K562 (cell line): ENCODE measurements at regions not wholly inside any gene's neighbourhood (a gene's known extent, or its start where the extent isn't known, plus 50 kb on each side); places are given as distances from the start of the nearest gene placed in this dataset.

Source experiments
- ATAC-seq: fragments of 200-7000 bp; cut with Tn5 transposase; 3 replicates; pipeline ENCODE4 v1.9.1; 2020; ENCODE audit warnings: moderate library complexity
- BruUV-seq: library from RNA; stranded (reverse); fragments of 400-500 nt; replicated peaks from 2 replicates; lab custom pipeline; 2021; lab: Mats Ljungman, UMichigan
- CTCF ChIA-PET: fragments of 300-600 bp; formaldehyde crosslinking; extraction: SDS; loops from one replicate; lab custom pipeline; 2021; ENCODE audit warnings: low intra/inter-chr PET ratio; lab: Yijun Ruan, JAX
- POLR2A ChIA-PET: fragments of 300-600, 350-650 bp; sonication (Branson Sonifier 250); formaldehyde crosslinking; extraction: SDS; loops from one replicate; lab custom pipeline; 2021; ENCODE audit warnings: antibody characterized with exemption, inconsistent platforms; lab: Yijun Ruan, JAX
- DNase-seq, 4 experiments: peaks; one replicate each; pipeline versions ENCODE4 v3.0.0 to v3.0.0-alpha.2; 2011 to 2018; ENCODE audit warnings: low spot score in 3 of 4, mixed read lengths in 3 of 4; ENCODE audit errors: extremely low read depth in 1 of 4
- FAIRE-seq: peaks from 2 replicates; lab custom pipeline; 2011; peaks lifted over from hg19 to GRCh38; lab: Jason Lieb, UNC
- H2AFZ ChIP-seq: 2 replicates; pipeline ENCODE4 v1.6.0; 2011; ENCODE audit warnings: low read depth, low read length, control low read depth, inconsistent platforms
- H3K27ac ChIP-seq: fragments of 200-600 bp; 3 replicates; pipeline ENCODE4 v1.8.0; 2011; ENCODE audit warnings: low read depth, mild to moderate bottlenecking, control low read depth, inconsistent platforms, low read length, moderate library complexity, mixed read lengths; ENCODE audit errors: extremely low read depth
- H3K27me3 ChIP-seq, 2 experiments: fragments of 300-600 bp in 1 of 2; 2 replicates in 1 of 2; 3 replicates in 1 of 2; pipeline versions ENCODE4 v1.6.0 to v1.8.0; 2011; ENCODE audit warnings: inconsistent platforms in 2 of 2, low read length in 2 of 2, mild to moderate bottlenecking in 1 of 2, mixed read lengths in 1 of 2, moderate library complexity in 1 of 2; ENCODE audit not compliant: control insufficient read depth in 2 of 2, insufficient read depth in 2 of 2
- H3K36me3 ChIP-seq: fragments of 300-600 bp; 3 replicates; pipeline ENCODE4 v1.8.0; 2011; ENCODE audit warnings: mild to moderate bottlenecking, low read length, inconsistent platforms; ENCODE audit not compliant: control insufficient read depth, insufficient read depth
- H3K4me1 ChIP-seq, 2 experiments: fragments of 200-600 bp in 1 of 2; replicated peaks in 1 of 2; 2 replicates in 1 of 2; 3 replicates in 1 of 2; pipeline versions ENCODE4 v1.5.1 to v1.8.0; 2011; ENCODE audit warnings: inconsistent platforms in 2 of 2, low read length in 2 of 2, mild to moderate bottlenecking in 1 of 2, mixed read lengths in 1 of 2, moderate library complexity in 1 of 2; ENCODE audit not compliant: control insufficient read depth in 2 of 2, insufficient read depth in 2 of 2
- H3K4me2 ChIP-seq: 2 replicates; pipeline ENCODE4 v1.6.1; 2011; ENCODE audit warnings: low read length, control low read depth, inconsistent platforms, mixed read lengths; ENCODE audit not compliant: insufficient read depth
- H3K4me3 ChIP-seq: fragments of 200-600 bp; sonication (generic), shearing (Covaris generic); 2 replicates; pipeline ENCODE4 v1.5.1; 2016; ENCODE audit warnings: control low read depth, inconsistent platforms
- H3K79me2 ChIP-seq: fragments of 200-600 bp; 3 replicates; pipeline ENCODE4 v1.8.0; 2011; ENCODE audit warnings: low read length, inconsistent platforms; ENCODE audit not compliant: control insufficient read depth, insufficient read depth
- H3K9ac ChIP-seq, 2 experiments: 2 replicates each; pipeline versions ENCODE4 v1.6.0 to v1.6.1; 2011; ENCODE audit warnings: low read depth in 2 of 2, low read length in 2 of 2, control low read depth in 1 of 2, inconsistent platforms in 1 of 2, mild to moderate bottlenecking in 1 of 2, mixed read lengths in 1 of 2; ENCODE audit not compliant: insufficient read depth in 1 of 2
- H3K9me1 ChIP-seq: one replicate; pipeline ENCODE4 v1.6.0; 2011; ENCODE audit warnings: inconsistent platforms, mild to moderate bottlenecking, low read length, moderate library complexity; ENCODE audit not compliant: control insufficient read depth, insufficient read depth
- H3K9me3 ChIP-seq: replicated peaks from 2 replicates; pipeline ENCODE4 v1.5.1; 2011; ENCODE audit warnings: low read depth, low read length, inconsistent platforms; ENCODE audit not compliant: control insufficient read depth, insufficient read depth
- H4K20me1 ChIP-seq: replicated peaks from 2 replicates; pipeline ENCODE4 v1.6.1; 2011; ENCODE audit warnings: low read length, inconsistent platforms, mixed read lengths; ENCODE audit not compliant: control insufficient read depth, insufficient read depth
- FUS ChIP-seq: fragments of 200-400 bp; formaldehyde crosslinking; optimal IDR thresholded peaks from 2 replicates; pipeline ENCODE3; 2017; ENCODE audit warnings: low read depth, low read length
- MGA ChIP-seq: fragments of 450-650 bp; IDR thresholded peaks from 2 replicates; pipeline ENCODE4 v1.6.1; 2016; ENCODE audit warnings: mild to moderate bottlenecking, moderate library complexity
- PBX2 ChIP-seq, 2 experiments: IDR thresholded peaks in 1 of 2; conservative IDR thresholded peaks in 1 of 2; 2 replicates each; pipeline ENCODE4 v1.6.1; 2016; ENCODE audit warnings: low read depth in 2 of 2, mild to moderate bottlenecking in 1 of 2, missing compliant biosample characterization in 1 of 2, missing genetic modification characterization in 1 of 2, moderate library complexity in 1 of 2
- SMARCB1 ChIP-seq: IDR thresholded peaks from 2 replicates; pipeline ENCODE4 v1.6.1; 2011; ENCODE audit warnings: improper control_type of control experiment, low read depth; ENCODE audit not compliant: insufficient read length
- TFAM ChIP-seq: fragments of 250-450 bp; sonication (Bioruptor Pico); conservative IDR thresholded peaks from 2 replicates; pipeline ENCODE4 v1.5.0; 2021; ENCODE audit warnings: mild to moderate bottlenecking, moderate library complexity
- ZNF124 ChIP-seq: sonication (generic); formaldehyde crosslinking; IDR thresholded peaks from 2 replicates; pipeline ENCODE4 v1.8.1; 2022; ENCODE audit warnings: missing genetic modification reagents
- ZNF311 ChIP-seq: fragments of 250-450 bp; sonication (Bioruptor Pico); IDR thresholded peaks from 2 replicates; pipeline ENCODE4 v1.4.0; 2020; ENCODE audit warnings: mild to moderate bottlenecking, moderate library complexity
- WGBS: fragments of 100-300 bp; shearing (Covaris generic); methylation state at CpG from one replicate; pipeline ENCODE4 v1.1.6; 2016; ENCODE audit warnings: low coverage, mixed read lengths; ENCODE audit not compliant: insufficient coverage; ENCODE audit errors: missing lambda C conversion rate; 5-methylcytosine and 5-hydroxymethylcytosine counted together
- in situ Hi-C: fragments of 300-500 bp; cut with MboI; formaldehyde crosslinking; loops from 4 replicates; pipeline ENCODE4 v1.15.0; 2018; ENCODE audit warnings: inconsistent platforms, mixed read lengths
- intact Hi-C: fragments of 100-400 bp; cut with micrococcal nuclease; formaldehyde crosslinking; loops from 2 replicates; pipeline ENCODE4 v1.14.2; 2022

GRCh38 chr22:47620391-47620790 lies 857.9 kb downstream of the TBC1D22A start (continued):
- TF ChIP-seq PBX2 (CRISPR knock-in tag; IDR thresholded peaks at IDR 0.05; ENCODE audit: low read depth) (no peak), PBX2 (tag; conservative IDR thresholded peaks at IDR 0.05; ENCODE audit: low read depth) (no peak)

GRCh38 chr22:47619631-47620030 lies 857.2 kb downstream of the TBC1D22A start:
- intact Hi-C loops (loop anchor here (10.0 kb wide), 1 partner anchor 155 kb away; no protein-coding TSS in a partner anchor), in situ Hi-C loops (loop anchor here (10.0 kb wide), 1 partner anchor 225 kb away; no protein-coding TSS in a partner anchor)
- FAIRE-seq (no peak), DNase-seq (no peak), ATAC-seq (no peak)
- Histone ChIP-seq H3K9me3 (no peaks in the 10 kb centered on the region), H3K9ac (no peak overlapping the region), H3K27ac (no peak overlapping the region), H3K4me1 (peaks cover 0 to 4% of the 10 kb centered on the region in 2 experiments; a peak in 1 of 5 replicates), H3K79me2 (no peaks in the 10 kb centered on the region), H3K4me3 (no peak overlapping the region), H3K27me3 (peaks cover 20 to 56% of the 10 kb centered on the region in 2 experiments; a peak in 4 of 5 replicates), H2AFZ (no peak overlapping the region), H3K4me2 (no peak overlapping the region), H3K9me1 (no peaks in the 10 kb centered on the region), H4K20me1 (no peaks in the 10 kb centered on the region; the same call in 1 of the 2 replicates), H3K36me3 (no peaks in the 10 kb centered on the region)
- ChIA-PET CTCF (no interaction called here), POLR2A (no interaction called here)
- 4% methylated on average over 11 of the region's 11 CpGs for WGBS
- no TSS peak for BruUV-seq
- TF ChIP-seq TFAM (CRISPR knock-in tag): no peak
- no peak for TF ChIP-seq SMARCB1
- TF ChIP-seq ZNF311 (CRISPR knock-in tag): no peak
- no peak for TF ChIP-seq FUS
- TF ChIP-seq ZNF124: no peak
- no peak for TF ChIP-seq MGA
